Suprapubic skin (tissue), 4 donors: ENCODE measurements at regions not wholly inside any gene's neighbourhood (a gene's known extent, or its start where the extent isn't known, plus 50 kb on each side); places are given as distances from the start of the nearest gene placed in this dataset.

Experiments used
- DNase-seq, 2 donors: peaks; one replicate each; pipeline ENCODE4 v3.0.0-alpha.2; 2019; ENCODE audit warnings: low spot score in 2 of 2
- H3K27ac ChIP-seq: fragments of 200-600 bp; sonication (generic); one replicate; pipeline ENCODE4 v1.5.1; 2019
- H3K27me3 ChIP-seq: fragments of 200-600 bp; sonication (generic); one replicate; pipeline ENCODE4 v1.5.1; 2019
- H3K36me3 ChIP-seq: fragments of 200-600 bp; sonication (generic); one replicate; pipeline ENCODE4 v1.5.1; 2019
- H3K4me1 ChIP-seq: fragments of 200-600 bp; sonication (generic); one replicate; pipeline ENCODE4 v1.5.1; 2019
- H3K4me3 ChIP-seq: fragments of 200-600 bp; sonication (generic); one replicate; pipeline ENCODE4 v1.5.1; 2019; ENCODE audit warnings: mild to moderate bottlenecking
- H3K9me3 ChIP-seq: fragments of 200-600 bp; sonication (generic); one replicate; pipeline ENCODE4 v1.5.1; 2019
- EP300 ChIP-seq: sonication (generic); formaldehyde crosslinking; IDR thresholded peaks from one replicate; pipeline ENCODE4 v1.6.1; 2017; ENCODE audit warnings: antibody characterized with exemption
- POLR2A ChIP-seq, 2 donors: fragments of 450-650 bp; IDR thresholded peaks; one replicate each; pipeline ENCODE4 v1.6.1; 2017; ENCODE audit warnings: antibody characterized with exemption in 2 of 2, mild to moderate bottlenecking in 2 of 2, moderate library complexity in 2 of 2
- POLR2AphosphoS5 ChIP-seq, 3 donors: sonication (generic); formaldehyde crosslinking; IDR thresholded peaks; one replicate each; pipeline ENCODE4 v1.6.1; 2017; ENCODE audit warnings: antibody characterized with exemption in 3 of 3
- WGBS: methylation state at CpG from one replicate; pipeline ENCODE4 v1.1.5; 2018; 5-methylcytosine and 5-hydroxymethylcytosine counted together
- TF ChIP-seq, protein P1 (sequence below), 2 donors: fragments of 200-600 bp in 1 of 2; fragments of 450-650 bp in 1 of 2; sonication (generic) in 1 of 2; IDR thresholded peaks; one replicate each; pipeline ENCODE4 v1.5.1; 2016 to 2019; ENCODE audit warnings: antibody characterized with exemption in 2 of 2, mild to moderate bottlenecking in 1 of 2, moderate library complexity in 1 of 2

DNA sequence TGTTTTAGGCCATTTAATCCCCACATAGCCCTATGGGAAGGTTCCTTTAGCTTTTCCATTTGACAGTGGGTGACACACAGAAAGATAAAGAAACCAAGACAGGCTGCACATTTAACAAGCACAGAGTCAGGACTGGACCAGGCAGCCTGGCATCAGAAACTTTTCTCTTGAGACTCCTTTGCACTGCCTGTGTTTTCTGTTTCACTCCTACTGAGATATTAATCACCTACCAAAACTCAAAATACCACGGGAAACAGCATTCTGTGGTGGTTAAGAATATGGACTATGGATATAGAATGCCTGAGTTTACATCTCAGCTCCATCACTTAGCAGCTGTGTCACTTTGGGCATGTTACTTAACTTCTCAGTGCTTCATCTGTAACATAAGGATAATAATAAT lies 73.3 kb downstream of the CTAGE1 start:
- 86% methylated on average over 1 of the region's 1 CpG for WGBS

DNA sequence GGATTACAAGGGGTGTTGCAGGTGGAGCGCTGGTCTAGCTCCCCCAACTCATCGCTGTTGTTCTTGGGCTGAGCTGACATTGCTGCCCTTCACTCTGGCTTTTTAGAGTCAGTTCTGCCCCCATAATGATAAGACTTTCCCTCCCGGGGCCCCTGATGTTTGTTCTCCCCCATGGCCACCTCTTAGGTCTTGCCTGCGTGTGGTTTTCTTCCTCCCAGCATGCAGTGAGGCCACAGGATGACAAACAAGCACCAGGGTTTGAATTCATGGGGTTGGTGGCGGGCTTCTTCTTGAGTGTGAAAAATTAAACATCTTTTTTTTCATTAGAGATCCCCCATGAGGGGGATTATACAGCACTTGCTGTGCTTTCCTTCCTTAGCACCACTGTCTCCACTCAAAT lies 74.1 kb downstream of the CTAGE1 start:
- 91% methylated on average over 5 of the region's 5 CpGs for WGBS
- Histone ChIP-seq H3K27me3 (peaks cover 19% of the 10 kb centered on the region), H3K4me3 (no peak overlapping the region), H3K27ac (no peak overlapping the region), H3K4me1 (peaks cover 21% of the 10 kb centered on the region), H3K9me3 (no peaks in the 10 kb centered on the region), H3K36me3 (no peaks in the 10 kb centered on the region)
- TF ChIP-seq POLR2A (IDR thresholded peaks at IDR 0.05), result no peak
- TF ChIP-seq POLR2AphosphoS5 (IDR thresholded peaks at IDR 0.05), result no peak
- TF ChIP-seq, protein P1, sequence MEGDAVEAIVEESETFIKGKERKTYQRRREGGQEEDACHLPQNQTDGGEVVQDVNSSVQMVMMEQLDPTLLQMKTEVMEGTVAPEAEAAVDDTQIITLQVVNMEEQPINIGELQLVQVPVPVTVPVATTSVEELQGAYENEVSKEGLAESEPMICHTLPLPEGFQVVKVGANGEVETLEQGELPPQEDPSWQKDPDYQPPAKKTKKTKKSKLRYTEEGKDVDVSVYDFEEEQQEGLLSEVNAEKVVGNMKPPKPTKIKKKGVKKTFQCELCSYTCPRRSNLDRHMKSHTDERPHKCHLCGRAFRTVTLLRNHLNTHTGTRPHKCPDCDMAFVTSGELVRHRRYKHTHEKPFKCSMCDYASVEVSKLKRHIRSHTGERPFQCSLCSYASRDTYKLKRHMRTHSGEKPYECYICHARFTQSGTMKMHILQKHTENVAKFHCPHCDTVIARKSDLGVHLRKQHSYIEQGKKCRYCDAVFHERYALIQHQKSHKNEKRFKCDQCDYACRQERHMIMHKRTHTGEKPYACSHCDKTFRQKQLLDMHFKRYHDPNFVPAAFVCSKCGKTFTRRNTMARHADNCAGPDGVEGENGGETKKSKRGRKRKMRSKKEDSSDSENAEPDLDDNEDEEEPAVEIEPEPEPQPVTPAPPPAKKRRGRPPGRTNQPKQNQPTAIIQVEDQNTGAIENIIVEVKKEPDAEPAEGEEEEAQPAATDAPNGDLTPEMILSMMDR (IDR thresholded peaks at IDR 0.05), result no peak
- TF ChIP-seq EP300, result no peak
- no peak for DNase-seq

More for the DNA sequence above, 73.3 kb downstream of the CTAGE1 start:
- TF ChIP-seq POLR2A (IDR thresholded peaks at IDR 0.05), result no peak
- TF ChIP-seq, protein P1 (IDR thresholded peaks at IDR 0.05), result no peak
- no peak for TF ChIP-seq EP300
- no peak for TF ChIP-seq POLR2AphosphoS5 (IDR thresholded peaks at IDR 0.05)
- peaks cover 23% of the 10 kb centered on the region for H3K27me3 ChIP-seq
- H3K9me3 ChIP-seq, result no peaks in the 10 kb centered on the region
- DNase-seq, result no peak
- H3K36me3 ChIP-seq, result no peaks in the 10 kb centered on the region
- H3K27ac ChIP-seq, result no peak overlapping the region
- H3K4me1 ChIP-seq, result peaks cover 30% of the 10 kb centered on the region
- no peak overlapping the region for H3K4me3 ChIP-seq

DNA sequence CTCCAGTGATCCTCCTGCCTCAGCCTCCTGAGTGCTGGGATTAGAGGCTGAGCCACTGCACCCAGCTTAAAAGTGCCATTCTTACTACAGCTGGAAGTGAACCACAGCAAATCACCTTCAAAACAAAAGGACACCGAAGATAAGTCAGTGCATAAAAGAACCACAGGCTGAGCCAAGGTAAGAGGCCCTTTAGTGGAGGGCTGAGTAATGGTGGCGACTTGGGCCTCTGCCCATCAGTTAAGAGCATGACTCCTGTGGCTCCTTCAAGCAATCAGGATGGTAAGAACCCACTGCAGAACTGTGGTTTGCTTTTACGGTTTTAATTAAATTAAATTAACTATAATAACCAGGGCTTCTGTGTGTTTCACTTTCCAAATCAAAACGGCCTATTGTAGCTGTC lies 75.1 kb downstream of the CTAGE1 start:
- peaks cover 10% of the 10 kb centered on the region for H3K27me3 ChIP-seq
- H3K4me3 ChIP-seq, result no peak overlapping the region
- H3K36me3 ChIP-seq, result no peaks in the 10 kb centered on the region
- DNase-seq, result no peak
- H3K4me1 ChIP-seq, result peaks cover 13% of the 10 kb centered on the region
- 57% methylated on average over 4 of the region's 4 CpGs for WGBS
- H3K9me3 ChIP-seq, result no peaks in the 10 kb centered on the region
- TF ChIP-seq POLR2AphosphoS5 (IDR thresholded peaks at IDR 0.05) (no peak), POLR2A (IDR thresholded peaks at IDR 0.05) (no peak), EP300 (no peak)
- TF ChIP-seq, protein P1 (IDR thresholded peaks at IDR 0.05), result no peak
- no peak overlapping the region for H3K27ac ChIP-seq

DNA sequence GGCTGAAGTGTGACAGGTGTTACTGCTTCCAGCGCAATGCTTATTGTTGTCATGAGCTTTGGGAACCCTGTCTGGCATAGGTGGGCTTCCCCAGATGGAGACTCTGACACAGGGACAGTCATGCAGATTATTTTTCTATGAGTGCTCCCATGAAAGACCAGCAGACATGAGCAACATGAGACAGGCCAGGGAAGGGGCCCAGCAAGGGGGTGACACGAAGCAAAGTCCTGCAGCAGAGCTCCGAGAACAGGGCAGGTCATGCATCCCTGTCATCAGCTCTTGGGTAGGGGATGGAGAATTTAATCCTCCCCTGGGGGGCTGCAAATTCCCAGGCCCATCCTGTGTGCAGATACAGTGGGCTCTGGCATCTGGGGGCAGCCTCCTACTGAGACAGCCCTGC lies 77.4 kb downstream of the CTAGE1 start:
- DNase-seq, result no peak
- TF ChIP-seq POLR2AphosphoS5 (IDR thresholded peaks at IDR 0.05) (no peak), EP300 (no peak), POLR2A (IDR thresholded peaks at IDR 0.05) (no peak)
- TF ChIP-seq, protein P1 (IDR thresholded peaks at IDR 0.05), result no peak
- no peaks in the 10 kb centered on the region for H3K9me3 ChIP-seq
- no peaks in the 10 kb centered on the region for H3K36me3 ChIP-seq
- H3K27me3 ChIP-seq, result peaks cover 4% of the 10 kb centered on the region
- H3K4me1 ChIP-seq, result peaks cover 4% of the 10 kb centered on the region
- H3K27ac ChIP-seq, result no peak overlapping the region
- no peak overlapping the region for H3K4me3 ChIP-seq
- 81% methylated on average over 3 of the region's 3 CpGs for WGBS

DNA sequence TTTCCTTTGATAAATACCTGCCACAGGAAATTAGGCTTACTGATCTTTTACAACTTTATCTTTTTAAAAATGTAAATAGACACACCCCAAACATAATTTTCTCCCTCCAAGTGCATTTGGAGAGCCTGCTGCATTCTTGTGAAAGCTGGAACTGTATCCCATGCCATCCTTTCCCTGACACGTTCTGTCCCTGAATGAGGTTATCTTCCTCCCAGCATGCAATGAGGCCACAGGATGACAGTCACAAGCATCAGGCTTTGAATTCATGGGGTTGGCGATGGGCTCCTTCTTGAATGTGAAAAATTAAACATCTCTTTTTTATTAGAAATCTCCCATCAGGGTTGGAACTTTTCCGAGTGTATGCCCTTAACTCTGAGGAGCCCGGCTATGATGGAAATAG lies 77.8 kb downstream of the CTAGE1 start:
- Histone ChIP-seq H3K4me1 (peaks cover 4% of the 10 kb centered on the region), H3K27ac (no peak overlapping the region), H3K9me3 (no peaks in the 10 kb centered on the region), H3K36me3 (no peaks in the 10 kb centered on the region), H3K4me3 (no peak overlapping the region), H3K27me3 (peaks cover 4% of the 10 kb centered on the region)
- TF ChIP-seq POLR2AphosphoS5 (IDR thresholded peaks at IDR 0.05), result no peak
- TF ChIP-seq, protein P1 (IDR thresholded peaks at IDR 0.05), result no peak
- TF ChIP-seq EP300, result no peak
- TF ChIP-seq POLR2A (IDR thresholded peaks at IDR 0.05), result no peak
- 80% methylated on average over 4 of the region's 4 CpGs for WGBS
- DNase-seq, result no peak
